DOHH2 (cell line): ENCODE measurements at regions not wholly inside any gene's neighbourhood (a gene's known extent, or its start where the extent isn't known, plus 50 kb on each side); places are given as distances from the start of the nearest gene placed in this dataset.

ENCODE experiments used
- EZH2phosphoT487 ChIP-seq: fragments of 200-600 bp; sonication (generic); IDR thresholded peaks from 2 replicates; pipeline ENCODE4 v1.6.1; 2017; ENCODE audit warnings: borderline replicate concordance, mild to moderate bottlenecking, antibody characterized with exemption, low read length, moderate library complexity, mixed read lengths
- TF ChIP-seq, protein P1 (sequence below): fragments of 200-600 bp; sonication (generic); IDR thresholded peaks from one replicate; pipeline ENCODE4 v1.5.1; 2014; ENCODE audit warnings: antibody characterized with exemption, mild to moderate bottlenecking, low read depth, low read length; ENCODE audit not compliant: poor library complexity, severe bottlenecking

- TF ChIP-seq, protein P1, sequence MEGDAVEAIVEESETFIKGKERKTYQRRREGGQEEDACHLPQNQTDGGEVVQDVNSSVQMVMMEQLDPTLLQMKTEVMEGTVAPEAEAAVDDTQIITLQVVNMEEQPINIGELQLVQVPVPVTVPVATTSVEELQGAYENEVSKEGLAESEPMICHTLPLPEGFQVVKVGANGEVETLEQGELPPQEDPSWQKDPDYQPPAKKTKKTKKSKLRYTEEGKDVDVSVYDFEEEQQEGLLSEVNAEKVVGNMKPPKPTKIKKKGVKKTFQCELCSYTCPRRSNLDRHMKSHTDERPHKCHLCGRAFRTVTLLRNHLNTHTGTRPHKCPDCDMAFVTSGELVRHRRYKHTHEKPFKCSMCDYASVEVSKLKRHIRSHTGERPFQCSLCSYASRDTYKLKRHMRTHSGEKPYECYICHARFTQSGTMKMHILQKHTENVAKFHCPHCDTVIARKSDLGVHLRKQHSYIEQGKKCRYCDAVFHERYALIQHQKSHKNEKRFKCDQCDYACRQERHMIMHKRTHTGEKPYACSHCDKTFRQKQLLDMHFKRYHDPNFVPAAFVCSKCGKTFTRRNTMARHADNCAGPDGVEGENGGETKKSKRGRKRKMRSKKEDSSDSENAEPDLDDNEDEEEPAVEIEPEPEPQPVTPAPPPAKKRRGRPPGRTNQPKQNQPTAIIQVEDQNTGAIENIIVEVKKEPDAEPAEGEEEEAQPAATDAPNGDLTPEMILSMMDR: no peak
- no peak for TF ChIP-seq EZH2phosphoT487
Observed at GRCh38 chr17:6893382-6894205, 62.1 kb upstream of the TEKT1 start.
